ENCODE measurements at regions not wholly inside any gene's neighbourhood (a gene's known extent, or its start where the extent isn't known, plus 50 kb on each side); places are given as distances from the start of the nearest gene placed in this dataset.

DNA sequence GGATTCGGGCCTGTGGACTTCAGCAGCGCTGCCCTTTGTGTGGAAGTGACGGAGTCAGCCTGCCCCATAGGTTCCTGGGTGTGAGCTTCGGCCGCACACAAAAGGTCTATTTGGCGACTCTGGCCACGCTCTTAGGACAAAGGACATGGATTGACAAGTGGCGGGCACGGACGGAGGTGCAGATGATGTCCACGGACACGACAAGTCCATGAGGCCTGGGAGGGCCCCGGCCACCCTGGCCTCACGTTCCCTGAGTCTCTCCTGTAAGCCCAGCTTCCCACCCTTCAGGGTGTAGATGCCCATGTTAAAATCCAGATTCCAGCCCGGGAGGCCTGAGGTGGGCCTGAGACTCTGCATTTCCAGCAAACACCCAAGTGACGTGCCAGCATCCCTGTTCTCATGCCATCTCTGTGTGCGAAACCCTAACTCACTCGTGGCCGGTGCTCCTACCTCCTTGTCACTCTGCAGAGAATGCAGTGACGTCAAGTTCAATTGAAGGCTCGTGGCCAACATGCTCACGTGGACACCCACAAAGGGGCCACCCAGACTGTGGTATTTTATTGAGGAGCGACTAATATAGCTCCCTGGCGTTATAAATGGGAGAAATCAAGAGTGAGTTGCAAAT, 111.7 kb downstream of the RTP5 start:
- TF ChIP-seq USF1 (IDR thresholded peaks at IDR 0.05) (no peak), CEBPB (IDR thresholded peaks at IDR 0.05) (no peak), TAF1 (IDR thresholded peaks at IDR 0.05; ENCODE audit: low read depth) (no peak), EGR1 (IDR thresholded peaks at IDR 0.05) (no peak), CREB1 (IDR thresholded peaks at IDR 0.05; ENCODE audit: low read depth) (no peak), RAD21 (IDR thresholded peaks at IDR 0.05; ENCODE audit: low read depth) (no peak)
- TF ChIP-seq, protein P1, sequence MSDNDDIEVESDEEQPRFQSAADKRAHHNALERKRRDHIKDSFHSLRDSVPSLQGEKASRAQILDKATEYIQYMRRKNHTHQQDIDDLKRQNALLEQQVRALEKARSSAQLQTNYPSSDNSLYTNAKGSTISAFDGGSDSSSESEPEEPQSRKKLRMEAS (IDR thresholded peaks at IDR 0.05): no peak

Measured in Ishikawa (cell line).